Mucosa of descending colon (tissue), 3 donors: ENCODE measurements at regions not wholly inside any gene's neighbourhood (a gene's known extent, or its start where the extent isn't known, plus 50 kb on each side); places are given as distances from the start of the nearest gene placed in this dataset.

Source experiments
- ATAC-seq: fragments of 200-7000 bp; cut with Tn5 transposase; one replicate; pipeline ENCODE4 v1.9.1; 2020; ENCODE audit warnings: mild to moderate bottlenecking, moderate library complexity
- DNase-seq, 3 donors: peaks; one replicate each; pipeline ENCODE4 v3.0.0-alpha.2; 2020
- H3K36me3 ChIP-seq: fragments of 200-600 bp; one replicate; pipeline ENCODE4 v1.8.0; 2021; ENCODE audit warnings: low read depth, mild to moderate bottlenecking
- H3K4me1 ChIP-seq: fragments of 200-600 bp; one replicate; pipeline ENCODE4 v1.8.0; 2021; ENCODE audit warnings: low read depth, mild to moderate bottlenecking
- H3K4me3 ChIP-seq: fragments of 200-600 bp; one replicate; pipeline ENCODE4 v1.8.0; 2021; ENCODE audit warnings: mild to moderate bottlenecking
- H3K9me3 ChIP-seq: fragments of 200-600 bp; one replicate; pipeline ENCODE4 v1.8.0; 2021; ENCODE audit warnings: mild to moderate bottlenecking
- CTCF ChIP-seq: fragments of 200-600 bp; IDR thresholded peaks from one replicate; pipeline ENCODE4 v1.8.0; 2022; ENCODE audit warnings: antibody characterized with exemption, mild to moderate bottlenecking
- intact Hi-C, 2 donors: fragments of 100-400 bp; cut with DNase I in 1 of 2; cut with micrococcal nuclease in 1 of 2; formaldehyde crosslinking; loops; one replicate each; pipeline versions ENCODE4 v1.11.0 to v1.11.1; 2022; cut with DNase I, micrococcal nuclease
- donor health status: DM: no; HTN: no; CAD: no; lungs with moderate emphysema.
- donor health status: DM: no; HTN: no; CAD: no.
- donor health status: DM: no; HTN: yes; CAD: no.

GRCh38 chr20:56764671-56765070, 135.6 kb downstream of the TFAP2C start:
- intact Hi-C loops: no loop called here
- TF ChIP-seq CTCF: no peak
- Histone ChIP-seq H3K36me3 (no peaks in the 10 kb centered on the region), H3K4me1 (no peaks in the 10 kb centered on the region), H3K4me3 (no peak overlapping the region), H3K9me3 (no peaks in the 10 kb centered on the region)
- DNase-seq (no peak), ATAC-seq (no peak)

GRCh38 chr20:56765172-56766073, 136.3 kb downstream of the TFAP2C start:
- intact Hi-C loops: no loop called here
- no peaks in the 10 kb centered on the region for H3K4me1 ChIP-seq
- no peak overlapping the region for H3K4me3 ChIP-seq
- ATAC-seq (no peak), DNase-seq (no peak)
- H3K36me3 ChIP-seq: no peaks in the 10 kb centered on the region
- TF ChIP-seq CTCF: no peak
- H3K9me3 ChIP-seq: no peaks in the 10 kb centered on the region

GRCh38 chr20:56766528-56766927, 137.4 kb downstream of the TFAP2C start:
- intact Hi-C loops: no loop called here
- no peak for TF ChIP-seq CTCF
- Histone ChIP-seq H3K4me1 (no peaks in the 10 kb centered on the region), H3K4me3 (no peak overlapping the region), H3K36me3 (no peaks in the 10 kb centered on the region), H3K9me3 (no peaks in the 10 kb centered on the region)
- ATAC-seq (no peak), DNase-seq (no peak)

GRCh38 chr20:56769921-56770600, 141.0 kb downstream of the TFAP2C start:
- no peak for DNase-seq
- Histone ChIP-seq H3K9me3 (no peaks in the 10 kb centered on the region), H3K4me1 (no peaks in the 10 kb centered on the region), H3K36me3 (no peaks in the 10 kb centered on the region), H3K4me3 (no peak overlapping the region)
- intact Hi-C loops: no loop called here
- no peak for ATAC-seq
- no peak for TF ChIP-seq CTCF

GRCh38 chr20:56773749-56774148, 144.6 kb downstream of the TFAP2C start:
- ATAC-seq (no peak), DNase-seq (no peak)
- no peak for TF ChIP-seq CTCF
- no peaks in the 10 kb centered on the region for H3K9me3 ChIP-seq
- intact Hi-C loops: no loop called here
- no peaks in the 10 kb centered on the region for H3K36me3 ChIP-seq
- no peak overlapping the region for H3K4me3 ChIP-seq
- no peaks in the 10 kb centered on the region for H3K4me1 ChIP-seq
